ENCODE measurements at regions not wholly inside any gene's neighbourhood (a gene's known extent, or its start where the extent isn't known, plus 50 kb on each side); places are given as distances from the start of the nearest gene placed in this dataset.

GRCh38 chr9:28951945-28952344 is 1378.7 kb upstream of the C9orf72 start:
- DNase-seq (ENCODE audit: low read depth, low spot score) (no peak), ATAC-seq (no peak)
- intact Hi-C loops (cut with micrococcal nuclease; ENCODE audit: unreplicated experiment) (no loop called here), in situ Hi-C loops (cut with HindIII; ENCODE audit: low pct_unique_long_range_greater_than_20kb, low sequenced_read_pairs) (no loop called here)
- Histone ChIP-seq H3K4me1 (ENCODE audit: control insufficient read depth, insufficient read depth, low read length) (no peaks in the 10 kb centered on the region), H3K4me3 (ENCODE audit: low read depth in 2 of 2, low read length in 2 of 2) (no peak overlapping the region), H3K27me3 (ENCODE audit: control insufficient read depth, insufficient read depth, low read length) (no peaks in the 10 kb centered on the region), H3K27ac (ENCODE audit: low read length) (no peak overlapping the region), H3K36me3 (ENCODE audit: control insufficient read depth, insufficient read depth, low read length) (no peaks in the 10 kb centered on the region), H3K9me3 (ENCODE audit: control insufficient read depth, insufficient read depth, low read depth, low read length) (no peaks in the 10 kb centered on the region)
- no TSS peak for BruUV-seq (replicated peaks)
- TF ChIP-seq SIN3A (IDR thresholded peaks at IDR 0.05; ENCODE audit: borderline replicate concordance, insufficient read depth, low read depth, low read length), result no peak
- peak; percentile 20; the same call in 1 of the 2 replicates for TF ChIP-seq CTCF (IDR thresholded peaks at IDR 0.05)
- ChIA-PET CTCF (no interaction called here), POLR2A (no interaction called here)

- intact Hi-C loops (cut with micrococcal nuclease; ENCODE audit: unreplicated experiment), result no loop called here
- CTCF ChIA-PET, result no interaction called here
- POLR2A ChIA-PET, result no interaction called here
- BruUV-seq (replicated peaks), result no TSS peak
- no peak for DNase-seq (ENCODE audit: low read depth, low spot score)
- no peaks in the 10 kb centered on the region for H3K9me3 ChIP-seq (ENCODE audit: control insufficient read depth, insufficient read depth, low read depth, low read length)
- H3K27ac ChIP-seq (ENCODE audit: low read length), result no peak overlapping the region
- in situ Hi-C loops (cut with HindIII; ENCODE audit: low pct_unique_long_range_greater_than_20kb, low sequenced_read_pairs), result no loop called here
- no peak overlapping the region for H3K4me3 ChIP-seq (ENCODE audit: low read depth in 2 of 2, low read length in 2 of 2)
- H3K4me1 ChIP-seq (ENCODE audit: control insufficient read depth, insufficient read depth, low read length), result no peaks in the 10 kb centered on the region
- H3K36me3 ChIP-seq (ENCODE audit: control insufficient read depth, insufficient read depth, low read length), result no peaks in the 10 kb centered on the region; the same call in 1 of the 2 replicates
- TF ChIP-seq CTCF (IDR thresholded peaks at IDR 0.05) (no peak), POLR2AphosphoS5 (IDR thresholded peaks at IDR 0.05; ENCODE audit: low read depth, low read length) (no peak), TCF7L2 (IDR thresholded peaks at IDR 0.05; ENCODE audit: low read depth, low read length) (no peak), SIN3A (IDR thresholded peaks at IDR 0.05; ENCODE audit: borderline replicate concordance, insufficient read depth, low read depth, low read length) (no peak), REST (IDR thresholded peaks at IDR 0.05; ENCODE audit: insufficient read depth in 1 of 2, low read depth in 2 of 2, low read length in 1 of 2) (no peak)
- no peak for ATAC-seq
- no peaks in the 10 kb centered on the region for H3K27me3 ChIP-seq (ENCODE audit: control insufficient read depth, insufficient read depth, low read length)
Measured at GRCh38 chr9:28956116-28956880, 1383.0 kb upstream of the C9orf72 start.
